KG1 (cell line): ENCODE measurements at regions not wholly inside any gene's neighbourhood (a gene's known extent, or its start where the extent isn't known, plus 50 kb on each side); places are given as distances from the start of the nearest gene placed in this dataset.
"Not testable (repeated sequence)": the region's sequence is repeated elsewhere in the genome, so short reads cannot be mapped to it uniquely, and the experiment has no call there.

Experiments used
- DNase-seq: peaks from one replicate; lab custom pipeline; 2025; lab: John Stamatoyannopoulos, UW

- no peak for DNase-seq
Observed at GRCh38 chr5:173423452-173424117, 95.4 kb upstream of the STC2 start.

DNA sequence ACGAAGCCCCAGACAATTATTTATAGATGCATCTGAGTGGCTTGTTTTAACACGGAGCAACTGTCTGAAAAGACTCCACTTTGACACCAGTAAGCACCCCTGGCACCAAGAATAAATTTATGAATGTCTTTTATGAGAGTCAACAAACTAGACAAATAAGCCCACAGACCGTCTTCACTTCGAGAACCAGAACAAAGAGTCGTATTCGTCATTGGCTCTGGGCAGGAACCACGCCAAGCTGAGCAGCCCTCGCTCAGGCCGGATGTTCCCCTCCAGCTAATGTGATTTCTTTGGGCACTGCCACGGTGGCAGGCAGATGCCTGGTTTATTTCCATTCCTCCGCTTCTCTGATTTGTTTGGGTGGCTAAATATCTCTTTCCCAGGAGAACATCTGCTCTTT lies 91.9 kb upstream of the STC2 start:
- no peak for DNase-seq

- DNase-seq, result no peak
Observed at GRCh38 chr5:173413471-173413982, 85.3 kb upstream of the STC2 start.

DNA sequence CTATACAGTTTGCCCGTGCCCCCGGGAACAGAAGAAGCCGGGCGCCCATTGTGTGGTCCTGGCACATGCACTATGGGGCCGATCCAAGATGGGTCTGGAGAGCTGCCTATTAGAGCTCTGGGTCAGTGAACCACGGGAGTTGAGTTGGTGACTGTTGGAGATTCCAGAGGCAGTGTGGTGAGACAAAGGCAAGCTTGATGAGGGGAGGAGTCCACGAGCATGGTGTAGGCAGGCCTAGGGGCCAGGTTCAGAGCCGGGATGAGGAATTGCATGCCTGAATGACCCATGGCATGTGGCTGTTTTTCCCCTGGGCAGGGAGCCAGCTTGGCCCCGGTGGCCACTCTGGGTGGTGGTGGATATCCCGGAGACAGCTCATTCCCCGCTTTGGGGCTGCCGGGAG lies 84.4 kb upstream of the STC2 start:
- no peak for DNase-seq

DNA sequence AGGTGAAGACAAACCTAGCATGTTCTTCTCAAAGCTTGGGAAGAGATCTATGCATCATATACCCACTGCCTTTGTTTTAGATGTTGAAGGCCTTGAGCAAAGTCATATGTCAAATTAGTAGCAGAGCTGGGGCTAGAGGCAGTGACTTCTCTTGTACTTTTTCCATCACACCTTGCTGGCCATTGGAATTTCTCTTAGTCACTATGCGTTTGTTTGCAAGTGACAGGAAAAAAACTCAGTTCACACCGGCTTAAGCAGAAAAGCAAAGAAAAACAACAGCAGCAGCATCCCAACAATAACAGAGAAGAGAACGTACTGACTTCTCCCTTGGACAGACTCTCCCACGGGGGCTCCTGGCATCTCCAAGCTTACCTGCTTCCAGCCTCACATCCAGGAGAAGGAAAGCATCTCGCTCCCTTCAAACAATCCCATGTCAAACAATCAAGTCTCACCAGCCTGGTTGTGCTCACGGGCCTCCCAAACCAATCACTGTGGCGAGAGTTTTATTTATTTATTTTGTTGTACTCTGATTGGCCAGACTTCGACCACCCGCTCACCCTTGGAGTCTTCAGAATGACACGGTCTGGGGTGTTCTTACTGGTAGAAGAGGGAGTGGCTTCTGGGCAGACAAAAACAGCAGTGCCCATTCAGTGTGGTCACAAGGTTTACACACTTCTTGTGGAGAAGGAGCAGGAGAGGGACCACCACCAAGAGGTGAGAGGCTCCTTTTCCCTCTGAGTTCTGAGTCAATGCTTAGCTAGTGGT lies 83.8 kb upstream of the STC2 start:
- DNase-seq, result no peak

DNA sequence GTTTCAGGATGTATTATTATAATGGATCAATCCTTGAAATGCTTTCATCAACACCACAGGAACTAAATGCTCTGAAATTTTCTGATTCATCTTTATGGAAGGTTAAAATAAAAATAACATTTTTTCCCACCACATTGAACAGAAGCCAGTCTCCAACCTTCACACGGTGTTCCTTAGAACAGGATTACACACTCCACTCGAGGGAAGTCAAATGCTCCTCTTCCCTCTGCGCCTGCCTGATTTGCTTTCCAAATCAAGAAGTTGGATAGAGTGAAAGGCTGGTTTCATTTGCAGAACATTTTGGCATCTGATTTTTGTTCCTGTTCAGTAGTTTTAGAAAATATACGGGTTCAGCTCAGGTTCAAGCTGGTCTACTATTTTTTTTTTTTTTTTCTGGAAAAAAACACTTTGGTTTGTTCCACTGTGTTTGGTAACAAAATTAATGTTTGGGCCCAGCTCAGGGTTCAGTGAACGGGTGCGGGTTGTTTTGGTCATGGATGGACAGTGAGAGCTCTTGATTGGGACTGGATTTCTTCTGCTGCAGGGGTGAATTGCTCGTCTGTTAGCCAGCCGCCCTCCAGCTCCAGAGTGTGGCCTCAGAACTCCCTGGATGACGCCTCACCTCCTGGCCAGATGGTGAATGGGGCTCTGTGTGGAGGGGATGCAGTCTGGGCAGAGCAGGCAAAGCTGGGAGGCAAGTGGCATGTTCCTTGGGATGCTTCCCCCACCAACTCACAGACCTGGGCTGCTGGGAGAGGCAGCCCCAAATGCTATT lies 82.4 kb upstream of the STC2 start:
- no peak for DNase-seq

DNA sequence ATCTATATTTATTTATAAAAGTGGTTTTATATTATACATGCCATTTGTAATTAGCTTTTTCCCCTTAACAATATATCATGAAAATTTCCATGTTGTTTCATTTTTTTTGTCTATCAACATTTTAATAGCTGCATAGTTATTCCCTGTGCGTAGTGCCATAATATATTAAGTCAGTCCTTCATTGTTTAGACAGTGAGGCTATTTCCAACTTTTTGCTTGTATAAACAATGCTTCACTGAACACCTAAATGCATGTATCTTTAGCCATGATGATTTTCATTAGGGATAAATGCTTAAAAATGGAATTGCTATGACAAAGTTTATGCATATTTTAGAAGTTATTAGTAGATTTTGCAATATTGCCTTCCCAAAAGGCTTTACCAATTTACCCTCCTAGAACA lies 80.7 kb upstream of the STC2 start:
- no peak for DNase-seq

DNA sequence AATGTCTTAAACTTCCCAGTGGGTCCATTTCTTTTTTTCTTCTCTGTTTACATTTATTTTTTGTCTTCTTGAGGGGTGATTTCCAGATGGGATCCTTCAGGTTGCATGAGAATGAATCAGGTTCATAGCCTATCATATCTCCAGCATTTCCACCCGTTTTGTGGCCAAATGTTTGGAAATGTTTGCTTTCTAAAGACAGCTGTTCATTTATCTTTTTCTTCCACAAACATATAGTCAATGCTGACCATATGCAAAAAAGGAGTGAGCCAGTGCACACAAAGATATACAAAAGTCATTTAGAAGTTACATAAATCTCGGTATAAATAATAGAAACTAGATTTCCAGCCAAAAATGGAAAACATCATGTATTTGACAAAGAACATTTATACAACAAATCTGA lies 71.6 kb upstream of the STC2 start:
- DNase-seq, result no peak

GRCh38 chr5:173397516-173397915 lies 69.3 kb upstream of the STC2 start:
- peak; percentile 63 for DNase-seq

GRCh38 chr5:173396311-173396993 lies 68.2 kb upstream of the STC2 start:
- no peak for DNase-seq

DNA sequence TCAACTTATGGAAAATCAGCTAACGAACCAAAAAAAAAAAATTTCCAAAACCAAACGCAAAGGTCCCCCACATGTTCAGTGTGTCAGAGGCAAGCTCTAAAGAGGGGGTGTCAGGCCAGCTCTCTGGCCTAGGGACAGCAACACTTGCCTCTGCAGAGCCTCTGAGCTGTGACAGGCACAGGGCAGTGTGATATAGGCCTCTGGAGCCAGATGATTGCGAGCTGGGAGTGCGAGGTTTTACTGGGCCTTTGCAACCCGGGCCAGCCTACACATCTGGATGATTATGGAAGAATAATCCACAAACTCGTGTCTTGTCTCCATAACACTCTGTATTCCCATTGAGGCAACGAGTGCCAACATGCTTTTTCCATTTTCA lies 67.7 kb upstream of the STC2 start:
- no peak for DNase-seq

- no peak for DNase-seq
Observed at GRCh38 chr5:173395257-173395932, 67.2 kb upstream of the STC2 start.

GRCh38 chr5:173394701-173395100 lies 66.5 kb upstream of the STC2 start:
- DNase-seq, result no peak

DNA sequence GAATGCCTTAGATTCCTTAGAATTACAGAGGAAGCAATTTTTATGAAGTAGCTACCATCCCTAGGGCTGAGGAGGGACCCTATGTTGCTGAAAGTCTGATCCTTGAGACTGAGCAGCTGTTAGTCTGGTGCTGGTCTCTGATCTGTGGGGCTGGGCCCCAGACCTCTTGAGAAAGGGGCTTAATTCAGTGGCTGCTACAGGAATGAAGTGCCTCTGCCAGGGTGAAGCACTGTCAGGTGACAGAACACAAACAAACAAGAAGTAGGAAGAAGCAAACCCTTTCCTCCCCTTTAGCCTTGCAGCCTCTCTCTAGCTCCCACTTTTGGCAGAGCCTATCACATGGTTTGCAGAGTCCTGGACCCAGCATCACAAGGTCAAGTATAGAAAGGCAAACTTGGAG lies 64.0 kb upstream of the STC2 start:
- no peak for DNase-seq

- DNase-seq, result no peak
Observed at GRCh38 chr5:173391031-173391430, 62.8 kb upstream of the STC2 start.

GRCh38 chr5:173387293-173387692 lies 59.1 kb upstream of the STC2 start:
- DNase-seq, result not testable (repeated sequence)

DNA sequence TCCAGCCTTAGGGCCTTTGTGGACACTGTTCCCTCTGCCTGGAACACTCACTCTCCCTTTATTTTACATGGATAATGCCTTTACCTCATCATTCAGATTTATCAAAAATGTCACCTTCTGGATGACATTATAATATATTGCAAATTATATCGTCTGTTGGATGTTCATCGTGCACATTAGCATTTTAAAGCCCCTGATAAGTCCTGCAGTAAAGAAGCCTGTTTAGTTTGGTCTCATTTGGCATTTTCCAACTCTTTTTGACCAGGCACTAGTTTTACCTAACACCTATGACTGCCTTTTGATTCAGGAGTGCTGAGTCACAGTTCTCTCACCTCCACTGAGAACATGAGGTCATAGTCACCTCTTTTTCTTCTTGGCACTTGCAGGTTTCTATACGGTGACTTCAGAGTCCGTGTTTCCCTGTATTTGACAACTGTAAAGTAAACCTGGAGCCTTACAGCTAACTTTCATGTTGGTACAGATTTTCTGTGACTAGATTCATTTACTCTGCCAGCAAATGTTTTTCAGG lies 57.7 kb upstream of the STC2 start:
- DNase-seq, result no peak

- no peak for DNase-seq
Observed at GRCh38 chr5:173383711-173384110, 55.5 kb upstream of the STC2 start.

DNA sequence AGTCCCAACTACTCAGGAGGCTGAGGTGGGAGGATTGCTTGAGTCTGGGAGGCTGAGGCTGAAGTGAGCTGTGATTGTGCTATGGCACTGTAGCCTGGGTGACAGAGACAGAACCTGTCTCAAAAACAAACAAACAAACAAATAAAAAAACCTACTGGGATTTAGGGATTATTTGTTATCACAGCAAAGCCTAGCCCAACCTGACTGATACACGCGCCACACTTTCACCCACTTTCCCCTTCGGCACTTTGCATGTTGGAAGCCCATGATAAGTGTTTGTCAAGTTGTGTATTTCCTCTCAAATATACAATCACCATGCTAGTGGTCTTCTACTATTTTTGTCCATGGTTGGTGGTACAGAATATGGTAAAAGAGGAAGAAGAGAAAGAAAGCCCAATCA lies 50.5 kb upstream of the STC2 start:
- no peak for DNase-seq
